ENCODE measurements at regions not wholly inside any gene's neighbourhood (a gene's known extent, or its start where the extent isn't known, plus 50 kb on each side); places are given as distances from the start of the nearest gene placed in this dataset.
A peak's percentile ranks its signal among the peaks of the same experiment; 100 is the strongest.

DNA sequence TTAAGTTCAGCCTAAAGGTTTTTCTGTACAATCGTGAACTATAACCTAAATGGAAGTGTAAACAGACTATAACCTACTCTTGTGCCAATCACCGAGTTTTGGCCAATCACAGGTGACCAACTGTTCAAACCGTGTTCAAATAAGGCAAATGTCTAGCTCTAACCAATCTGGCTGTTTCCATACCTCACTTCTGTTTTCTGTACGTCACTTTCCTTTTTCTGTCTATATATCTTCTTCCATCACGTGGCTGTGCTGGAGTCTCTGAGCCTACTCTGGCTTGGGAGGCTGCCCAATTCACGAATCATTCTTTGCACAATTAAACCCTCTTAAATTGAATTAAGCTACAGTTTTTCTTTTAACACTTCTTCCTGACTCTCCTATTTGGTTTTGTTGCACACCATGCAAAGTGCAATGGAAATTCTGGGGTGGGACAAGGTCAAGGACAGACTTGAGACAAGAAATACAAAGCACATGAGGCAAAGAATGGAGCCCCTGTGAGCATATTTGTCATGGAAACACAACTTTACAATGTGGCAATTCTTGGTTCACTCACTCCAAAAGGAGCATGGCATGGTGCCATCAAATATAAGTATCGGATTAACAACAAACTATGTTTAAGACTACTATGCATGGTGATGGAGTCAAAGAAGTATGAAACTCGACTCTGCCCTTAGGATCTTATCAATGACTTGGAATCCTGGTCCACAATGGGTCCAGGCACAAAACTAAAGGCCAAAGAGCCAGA, 115.7 kb upstream of the FAM9B start:
- 20 to 63% methylated on average over 1 to 8 of the region's 8 CpGs for WGBS, 2 donors (ENCODE audit: low coverage in 1 of 2)
- Histone ChIP-seq H3K4me1 (no peaks in the 10 kb centered on the region), H3K36me3 (no peaks in the 10 kb centered on the region), H3K27me3 (no peaks in the 10 kb centered on the region), H3K9me3 (no peaks in the 10 kb centered on the region), H3K4me3 (no peak overlapping the region), H3K27ac (peak overlapping the region in 1 of 4 donors; percentile 8)
- no peak for DNase-seq
- intact Hi-C loops (cut with DNase I; ENCODE audit: low total_unique reads) (no loop called here), in situ Hi-C loops (cut with MboI; ENCODE audit: low pct_ligation_motif_present in 1 of 4, low pct_unique_long_range_greater_than_20kb in 1 of 4, low sequenced_read_pairs in 3 of 4) (no loop called here)
- TF ChIP-seq EP300 (IDR thresholded peaks at IDR 0.05; ENCODE audit: low read depth), result no peak
- no peak for TF ChIP-seq POLR2A (IDR thresholded peaks at IDR 0.05)
- no peak for TF ChIP-seq POLR2AphosphoS5 (IDR thresholded peaks at IDR 0.05)
- TF ChIP-seq CTCF (IDR thresholded peaks at IDR 0.05), result no peak

DNA sequence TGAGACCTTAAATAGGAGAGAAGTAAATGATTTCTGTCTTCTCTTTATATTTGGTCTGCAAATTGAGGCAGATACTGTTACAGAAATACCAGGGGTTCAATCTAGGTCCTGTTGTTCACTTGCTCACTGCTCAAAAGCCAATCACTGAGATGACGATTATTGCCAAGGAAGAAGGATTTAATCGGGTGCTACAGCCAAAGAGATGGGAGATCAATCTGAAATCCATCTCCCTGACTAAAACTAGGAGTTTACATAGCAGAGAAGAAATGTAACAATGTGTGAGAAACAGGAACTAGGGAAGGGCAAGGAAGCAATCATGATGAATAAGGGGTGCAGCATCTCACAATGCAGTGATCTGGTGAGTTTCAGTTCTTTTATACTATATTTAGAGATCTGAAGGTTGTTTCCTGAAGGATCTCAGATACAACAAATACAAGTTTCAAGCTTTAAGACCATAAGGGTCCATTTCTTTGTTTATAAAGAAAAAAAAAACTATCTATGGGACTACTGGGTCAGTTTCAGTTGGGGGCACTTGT, 117.9 kb upstream of the FAM9B start:
- H3K4me1 ChIP-seq, result no peaks in the 10 kb centered on the region
- 75 to 95% methylated on average over 2 of the region's 2 CpGs for WGBS, 2 donors (ENCODE audit: low coverage in 1 of 2)
- in situ Hi-C loops (cut with MboI; ENCODE audit: low pct_ligation_motif_present in 1 of 4, low pct_unique_long_range_greater_than_20kb in 1 of 4, low sequenced_read_pairs in 3 of 4), result no loop called here
- H3K36me3 ChIP-seq, result no peaks in the 10 kb centered on the region
- intact Hi-C loops (cut with DNase I; ENCODE audit: low total_unique reads), result no loop called here
- H3K27me3 ChIP-seq, result no peaks in the 10 kb centered on the region
- H3K4me3 ChIP-seq, result no peak overlapping the region
- H3K9me3 ChIP-seq, result no peaks in the 10 kb centered on the region
- no peak overlapping the region for H3K27ac ChIP-seq
- TF ChIP-seq POLR2AphosphoS5 (IDR thresholded peaks at IDR 0.05), result no peak
- no peak for TF ChIP-seq POLR2A (IDR thresholded peaks at IDR 0.05)
- no peak for TF ChIP-seq CTCF (IDR thresholded peaks at IDR 0.05)
- TF ChIP-seq EP300 (IDR thresholded peaks at IDR 0.05; ENCODE audit: low read depth), result no peak
- no peak for DNase-seq

GRCh38 chrX:9153300-9153699, 119.4 kb upstream of the FAM9B start:
- Histone ChIP-seq H3K4me3 (no peak overlapping the region), H3K27me3 (no peaks in the 10 kb centered on the region), H3K36me3 (no peaks in the 10 kb centered on the region), H3K4me1 (no peaks in the 10 kb centered on the region), H3K9me3 (no peaks in the 10 kb centered on the region), H3K27ac (no peak overlapping the region)
- in situ Hi-C loops (cut with MboI; ENCODE audit: low pct_ligation_motif_present in 1 of 4, low pct_unique_long_range_greater_than_20kb in 1 of 4, low sequenced_read_pairs in 3 of 4) (no loop called here), intact Hi-C loops (cut with DNase I; ENCODE audit: low total_unique reads) (no loop called here)
- WGBS, 2 donors (ENCODE audit: low coverage in 1 of 2), result 64 to 80% methylated on average over 1 of the region's 1 CpG
- TF ChIP-seq EP300 (IDR thresholded peaks at IDR 0.05; ENCODE audit: low read depth), result no peak
- TF ChIP-seq CTCF (IDR thresholded peaks at IDR 0.05), result no peak
- no peak for TF ChIP-seq POLR2A (IDR thresholded peaks at IDR 0.05)
- TF ChIP-seq POLR2AphosphoS5 (IDR thresholded peaks at IDR 0.05), result no peak
- no peak for DNase-seq

- DNase-seq, result no peak
Measured at GRCh38 chrX:9158611-9159010, 124.7 kb upstream of the FAM9B start.

More at GRCh38 chrX:9158611-9159010, 124.7 kb upstream of the FAM9B start:
- WGBS, 2 donors (ENCODE audit: low coverage in 1 of 2), result 85 to 86% methylated on average over 3 to 7 of the region's 7 CpGs
- Histone ChIP-seq H3K27ac (no peak overlapping the region), H3K9me3 (no peaks in the 10 kb centered on the region), H3K4me1 (no peaks in the 10 kb centered on the region), H3K27me3 (no peaks in the 10 kb centered on the region), H3K36me3 (no peaks in the 10 kb centered on the region), H3K4me3 (no peak overlapping the region)
- in situ Hi-C loops (cut with MboI; ENCODE audit: low pct_ligation_motif_present in 1 of 4, low pct_unique_long_range_greater_than_20kb in 1 of 4, low sequenced_read_pairs in 3 of 4), result no loop called here
- TF ChIP-seq POLR2AphosphoS5 (IDR thresholded peaks at IDR 0.05) (no peak), EP300 (IDR thresholded peaks at IDR 0.05; ENCODE audit: low read depth) (no peak), POLR2A (IDR thresholded peaks at IDR 0.05) (no peak), CTCF (IDR thresholded peaks at IDR 0.05) (no peak)
- intact Hi-C loops (cut with DNase I; ENCODE audit: low total_unique reads), result no loop called here
